SK-N-SH (cell line): ENCODE measurements at regions not wholly inside any gene's neighbourhood (a gene's known extent, or its start where the extent isn't known, plus 50 kb on each side); places are given as distances from the start of the nearest gene placed in this dataset.

Experiments
- CTCF ChIA-PET: fragments of 300-600, 350-600 bp; formaldehyde crosslinking; extraction: SDS; loops from one replicate; lab custom pipeline; 2021; lab: Yijun Ruan, JAX
- POLR2A ChIA-PET: fragments of 350-600 bp; sonication (Branson Sonifier 250); formaldehyde crosslinking; extraction: SDS; loops from one replicate; lab custom pipeline; 2020; ENCODE audit warnings: antibody characterized with exemption, inconsistent platforms; lab: Yijun Ruan, JAX
- DNase-seq: peaks from one replicate; pipeline ENCODE4 v3.0.0; 2012
- H2AFZ ChIP-seq: fragments of 200-600 bp; sonication (generic); 2 replicates; pipeline ENCODE4 v1.8.1; 2016; ENCODE audit warnings: antibody characterized with exemption, mild to moderate bottlenecking, low read depth
- H3F3A ChIP-seq: fragments of 200-600 bp; sonication (generic); replicated peaks from 2 replicates; pipeline ENCODE3; 2016; ENCODE audit warnings: antibody characterized with exemption, mild to moderate bottlenecking; ENCODE audit not compliant: insufficient read depth
- H3K27ac ChIP-seq, 2 experiments: fragments of 200-500 bp in 1 of 2; fragments of 200-600 bp in 1 of 2; sonication (Bioruptor generic) in 1 of 2; sonication (generic), shearing (Covaris generic) in 1 of 2; 2 replicates each; pipeline versions ENCODE4 v1.5.1 to v1.6.1; 2014 to 2016; ENCODE audit warnings: low read depth in 2 of 2, inconsistent platforms in 1 of 2, low read length in 1 of 2, mild to moderate bottlenecking in 1 of 2, mixed read lengths in 1 of 2
- H3K27me3 ChIP-seq: fragments of 200-600 bp; sonication (generic), shearing (Covaris generic); 2 replicates; pipeline ENCODE4 v1.6.1; 2016; ENCODE audit warnings: mixed run types; ENCODE audit not compliant: insufficient read depth
- H3K36me3 ChIP-seq, 2 experiments: fragments of 200-500 bp in 1 of 2; fragments of 200-600 bp in 1 of 2; sonication (Bioruptor generic) in 1 of 2; sonication (generic) in 1 of 2; replicated peaks in 1 of 2; 2 replicates each; pipeline versions ENCODE3 to v1.5.1; 2014 to 2016; ENCODE audit warnings: low read length in 1 of 2, mild to moderate bottlenecking in 1 of 2; ENCODE audit not compliant: insufficient read depth in 2 of 2, control insufficient read depth in 1 of 2
- H3K4me1 ChIP-seq, 2 experiments: fragments of 200-500 bp in 1 of 2; fragments of 200-600 bp in 1 of 2; sonication (Bioruptor generic) in 1 of 2; sonication (generic), shearing (Covaris generic) in 1 of 2; 2 replicates each; pipeline versions ENCODE4 v1.5.1 to v1.6.1; 2014 to 2016; ENCODE audit warnings: low read depth in 1 of 2, low read length in 1 of 2, mixed run types in 1 of 2; ENCODE audit not compliant: insufficient read depth in 2 of 2, control insufficient read depth in 1 of 2
- H3K4me2 ChIP-seq: fragments of 200-600 bp; sonication (generic), shearing (Covaris generic); 2 replicates; pipeline ENCODE4 v1.6.1; 2017; ENCODE audit warnings: mixed run types
- H3K4me3 ChIP-seq, 2 experiments: fragments of 200-500 bp in 1 of 2; fragments of 200-600 bp in 1 of 2; sonication (Bioruptor generic) in 1 of 2; sonication (generic), shearing (Covaris generic) in 1 of 2; 2 replicates each; pipeline versions ENCODE4 v1.5.1 to v1.8.1; 2014 to 2016; ENCODE audit warnings: low read depth in 2 of 2, inconsistent platforms in 1 of 2, low read length in 1 of 2, mild to moderate bottlenecking in 1 of 2, mixed read lengths in 1 of 2, moderate library complexity in 1 of 2
- H3K79me2 ChIP-seq: fragments of 200-600 bp; sonication (generic); 2 replicates; pipeline ENCODE4 v1.8.1; 2017; ENCODE audit warnings: mild to moderate bottlenecking; ENCODE audit not compliant: insufficient read depth
- H3K9ac ChIP-seq: fragments of 200-600 bp; sonication (generic); 2 replicates; pipeline ENCODE4 v1.6.1; 2017; ENCODE audit warnings: mixed run types
- H3K9me2 ChIP-seq: fragments of 200-600 bp; sonication (generic); 2 replicates; pipeline ENCODE4 v1.6.1; 2017; ENCODE audit warnings: mixed run types
- H3K9me3 ChIP-seq: fragments of 200-600 bp; sonication (generic); 2 replicates; pipeline ENCODE4 v1.6.1; 2017; ENCODE audit warnings: mixed run types, mild to moderate bottlenecking, moderate library complexity
- H4K20me1 ChIP-seq: fragments of 200-600 bp; sonication (generic); 2 replicates; pipeline ENCODE4 v1.6.1; 2017; ENCODE audit warnings: mild to moderate bottlenecking, mixed run types; ENCODE audit not compliant: insufficient read depth
- EZH2phosphoT487 ChIP-seq: fragments of 200-600 bp; sonication (generic); IDR thresholded peaks from 2 replicates; pipeline ENCODE4 v1.6.1; 2017; ENCODE audit warnings: low read depth, mixed run types, mild to moderate bottlenecking, antibody characterized with exemption, moderate library complexity, borderline replicate concordance
- FOSL2 ChIP-seq: IDR thresholded peaks from 2 replicates; pipeline ENCODE4 v1.4.0; 2012; ENCODE audit warnings: low read depth, mild to moderate bottlenecking, moderate library complexity, borderline replicate concordance
- FOXM1 ChIP-seq: IDR thresholded peaks from 2 replicates; pipeline ENCODE4 v1.4.0; 2012; ENCODE audit warnings: low read depth, mild to moderate bottlenecking
- PBX3 ChIP-seq: IDR thresholded peaks from 2 replicates; pipeline ENCODE4; 2012
- RCOR1 ChIP-seq: fragments of 150-350 bp; IDR thresholded peaks from 2 replicates; pipeline ENCODE4 v1.6.1; 2017; ENCODE audit warnings: antibody characterized with exemption, low read length
- RFX5 ChIP-seq: IDR thresholded peaks from 2 replicates; pipeline ENCODE4 v1.6.1; 2012; ENCODE audit warnings: mild to moderate bottlenecking, improper control_type of control experiment, low read length
- RXRA ChIP-seq: IDR thresholded peaks from 2 replicates; pipeline ENCODE4 v1.4.0; 2012; ENCODE audit warnings: low read depth, mild to moderate bottlenecking, borderline replicate concordance
- SMC3 ChIP-seq: IDR thresholded peaks from 2 replicates; pipeline ENCODE4 v1.6.1; 2012; ENCODE audit warnings: low read depth, low read length, improper control_type of control experiment
- TCF12 ChIP-seq: IDR thresholded peaks from 2 replicates; pipeline ENCODE4 v1.4.0; 2012
- USF1 ChIP-seq: IDR thresholded peaks from 2 replicates; pipeline ENCODE4 v1.4.0; 2012; ENCODE audit warnings: low read depth, borderline replicate concordance
- USF2 ChIP-seq: fragments of 150-350 bp; IDR thresholded peaks from 2 replicates; pipeline ENCODE4 v1.6.1; 2017; ENCODE audit warnings: antibody characterized with exemption, low read length, low read depth, borderline replicate concordance
- YY1 ChIP-seq: IDR thresholded peaks from 2 replicates; pipeline ENCODE4 v1.4.0; 2012; ENCODE audit warnings: low read depth, mild to moderate bottlenecking
- WGBS: methylation state at CpG from one replicate; pipeline ENCODE4 v1.1.6; 2017; ENCODE audit warnings: low lambda C conversion rate; 5-methylcytosine and 5-hydroxymethylcytosine counted together

GRCh38 chr2:150591496-150592285, 104.2 kb upstream of the RND3 start:
- Histone ChIP-seq H3K9me3 (no peaks in the 10 kb centered on the region), H2AFZ (no peak overlapping the region), H3K27me3 (no peaks in the 10 kb centered on the region), H3K9me2 (no peaks in the 10 kb centered on the region), H3K4me2 (no peak overlapping the region), H3K36me3 (no peaks in the 10 kb centered on the region), H3K4me3 (no peak overlapping the region), H3F3A (peaks cover 4% of the 10 kb centered on the region), H3K4me1 (peaks cover 0 to 3% of the 10 kb centered on the region in 2 experiments; a peak in 3 of 4 replicates), H3K79me2 (no peaks in the 10 kb centered on the region), H3K9ac (no peak overlapping the region), H3K27ac (no peak overlapping the region), H4K20me1 (no peaks in the 10 kb centered on the region)
- TF ChIP-seq FOSL2 = peak; percentile 29; the same call in 1 of the 2 replicates
- TF ChIP-seq RXRA = no peak
- TF ChIP-seq EZH2phosphoT487 = no peak
- 92% methylated on average over 6 of the region's 6 CpGs for WGBS
- DNase-seq = no peak
- ChIA-PET CTCF (interaction anchor here (1.6 kb wide), 1 partner anchor 20 kb away, joined by 3 read pairs; no protein-coding TSS in a partner anchor), POLR2A (no interaction called here)

- Histone ChIP-seq H4K20me1 (no peaks in the 10 kb centered on the region), H3F3A (no peaks in the 10 kb centered on the region), H3K4me3 (no peak overlapping the region), H2AFZ (no peak overlapping the region), H3K79me2 (no peaks in the 10 kb centered on the region), H3K4me2 (no peak overlapping the region), H3K9ac (no peak overlapping the region), H3K36me3 (no peaks in the 10 kb centered on the region), H3K9me2 (no peaks in the 10 kb centered on the region), H3K9me3 (no peaks in the 10 kb centered on the region), H3K27ac (no peak overlapping the region), H3K4me1 (peaks cover 0 to 3% of the 10 kb centered on the region in 2 experiments; a peak in 2 of 4 replicates), H3K27me3 (no peaks in the 10 kb centered on the region)
- 88% methylated on average over 2 of the region's 2 CpGs for WGBS
- ChIA-PET CTCF (no interaction called here), POLR2A (no interaction called here)
- DNase-seq = no peak
- TF ChIP-seq TCF12 (no peak), USF1 (no peak), FOSL2 (no peak), RCOR1 (no peak), USF2 (no peak), FOXM1 (no peak), SMC3 (no peak), YY1 (no peak), PBX3 (no peak), RFX5 (no peak)
These were observed 102.2 kb upstream of the RND3 start for GRCh38 chr2:150589681-150590080.
